Adrenal gland (tissue), 9 donors: ENCODE measurements at regions not wholly inside any gene's neighbourhood (a gene's known extent, or its start where the extent isn't known, plus 50 kb on each side); places are given as distances from the start of the nearest gene placed in this dataset.

ENCODE experiments used
- DNase-seq, 7 donors: peaks; one replicate each; pipeline ENCODE4 v3.0.0-alpha.2; 2019 to 2020
- H3K27ac ChIP-seq, 5 donors: fragments of 200-600 bp; sonication (generic) in 4 of 5; 1 replicate in 3 of 5; 2 replicates in 2 of 5; pipeline versions ENCODE4 v1.5.1 to v1.8.0; 2016 to 2020; ENCODE audit warnings: mild to moderate bottlenecking in 1 of 5
- H3K27me3 ChIP-seq: fragments of 200-600 bp; 2 replicates; pipeline ENCODE4 v1.8.0; 2021
- H3K36me3 ChIP-seq, 2 donors: fragments of 200-600 bp; replicated peaks in 1 of 2; 1 replicate in 1 of 2; 2 replicates in 1 of 2; pipeline versions ENCODE4 v1.5.1 to v1.8.0; 2018 to 2022
- H3K4me1 ChIP-seq, 2 donors: fragments of 200-600 bp; replicated peaks in 1 of 2; 1 replicate in 1 of 2; 2 replicates in 1 of 2; pipeline versions ENCODE4 v1.5.1 to v1.8.0; 2018 to 2021
- H3K4me3 ChIP-seq, 4 donors: fragments of 200-600 bp; sonication (generic) in 3 of 4; one replicate each; pipeline ENCODE4 v1.5.1; 2016 to 2018
- H3K9me3 ChIP-seq, 3 donors: fragments of 200-600 bp; sonication (generic) in 1 of 3; replicated peaks in 1 of 3; 1 replicate in 2 of 3; 2 replicates in 1 of 3; pipeline versions ENCODE4 v1.5.1 to v1.8.0; 2016 to 2021
- POLR2A ChIP-seq, 2 donors: fragments of 450-650 bp; IDR thresholded peaks; one replicate each; pipeline ENCODE4 v1.6.1; 2017; ENCODE audit warnings: antibody characterized with exemption in 2 of 2, mild to moderate bottlenecking in 2 of 2, moderate library complexity in 1 of 2
- WGBS, 4 donors: extraction: QIAGEN DNeasy Blood & Tissue Kit in 2 of 4; methylation state at CpG; one replicate each; pipeline versions ENCODE4 v1.1.5 to v1.1.7; 2013 to 2017; 5-methylcytosine and 5-hydroxymethylcytosine counted together
- intact Hi-C, 2 donors: fragments of 100-400 bp; cut with DNase I; formaldehyde crosslinking; loops; one replicate each; pipeline versions ENCODE4 v1.14.1 to v1.15.0; 2022 to 2023
- TF ChIP-seq, protein P1 (sequence below), 6 experiments: fragments of 450-650 bp in 4 of 6; fragments of 200-600 bp in 2 of 6; sonication (generic) in 1 of 6; IDR thresholded peaks; 1 replicate in 5 of 6; 2 replicates in 1 of 6; pipeline versions ENCODE4 v1.5.1 to v1.8.0; 2016 to 2021; ENCODE audit warnings: antibody characterized with exemption in 6 of 6, mild to moderate bottlenecking in 2 of 6, moderate library complexity in 1 of 6
- donor health status: healthy with polysubstance abuse.
- donor health status: Bipolar disorder and iron deficiency.
- donor health status: DM: yes; HTN: yes; CAD: no.
- donor health status: DM: no; HTN: no; CAD: no.
- donor health status: DM: no; HTN: no; CAD: no.

DNA sequence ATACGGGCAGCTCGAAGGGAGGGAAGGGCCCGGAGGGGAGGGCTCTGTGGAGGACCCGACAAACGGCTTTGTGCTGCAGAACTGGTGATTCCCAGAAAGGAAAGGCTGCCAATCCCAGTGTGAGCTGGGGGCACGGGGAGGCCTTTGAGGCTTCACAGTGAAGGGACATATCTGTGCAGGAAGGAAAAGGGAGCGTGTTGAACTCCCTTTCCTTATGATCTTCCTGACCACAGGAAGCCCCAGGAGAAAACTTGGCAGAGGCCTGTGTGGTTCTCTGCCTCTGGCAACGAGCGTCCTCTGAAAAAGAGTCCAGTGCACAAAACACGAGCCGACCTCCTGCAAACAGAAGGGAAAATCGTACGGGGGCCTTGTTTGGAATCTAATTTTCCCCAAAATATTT lies 683.5 kb upstream of the SALL3 start:
- no peak overlapping the region for H3K27ac ChIP-seq
- WGBS, 4 donors = 59 to 75% (median 70%) methylated on average over 13 of the region's 13 CpGs
- H3K4me1 ChIP-seq = no peaks in the 10 kb centered on the region
- DNase-seq = peak in 1 of 7 donors; percentile 14
- TF ChIP-seq, protein P1, sequence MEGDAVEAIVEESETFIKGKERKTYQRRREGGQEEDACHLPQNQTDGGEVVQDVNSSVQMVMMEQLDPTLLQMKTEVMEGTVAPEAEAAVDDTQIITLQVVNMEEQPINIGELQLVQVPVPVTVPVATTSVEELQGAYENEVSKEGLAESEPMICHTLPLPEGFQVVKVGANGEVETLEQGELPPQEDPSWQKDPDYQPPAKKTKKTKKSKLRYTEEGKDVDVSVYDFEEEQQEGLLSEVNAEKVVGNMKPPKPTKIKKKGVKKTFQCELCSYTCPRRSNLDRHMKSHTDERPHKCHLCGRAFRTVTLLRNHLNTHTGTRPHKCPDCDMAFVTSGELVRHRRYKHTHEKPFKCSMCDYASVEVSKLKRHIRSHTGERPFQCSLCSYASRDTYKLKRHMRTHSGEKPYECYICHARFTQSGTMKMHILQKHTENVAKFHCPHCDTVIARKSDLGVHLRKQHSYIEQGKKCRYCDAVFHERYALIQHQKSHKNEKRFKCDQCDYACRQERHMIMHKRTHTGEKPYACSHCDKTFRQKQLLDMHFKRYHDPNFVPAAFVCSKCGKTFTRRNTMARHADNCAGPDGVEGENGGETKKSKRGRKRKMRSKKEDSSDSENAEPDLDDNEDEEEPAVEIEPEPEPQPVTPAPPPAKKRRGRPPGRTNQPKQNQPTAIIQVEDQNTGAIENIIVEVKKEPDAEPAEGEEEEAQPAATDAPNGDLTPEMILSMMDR (IDR thresholded peaks at IDR 0.05) = no peak
- no peak for TF ChIP-seq POLR2A (IDR thresholded peaks at IDR 0.05)
- H3K9me3 ChIP-seq = no peaks in the 10 kb centered on the region
- H3K36me3 ChIP-seq = no peaks in the 10 kb centered on the region
- no peak overlapping the region for H3K4me3 ChIP-seq
- no peaks in the 10 kb centered on the region for H3K27me3 ChIP-seq
- intact Hi-C loops = no loop called here

DNA sequence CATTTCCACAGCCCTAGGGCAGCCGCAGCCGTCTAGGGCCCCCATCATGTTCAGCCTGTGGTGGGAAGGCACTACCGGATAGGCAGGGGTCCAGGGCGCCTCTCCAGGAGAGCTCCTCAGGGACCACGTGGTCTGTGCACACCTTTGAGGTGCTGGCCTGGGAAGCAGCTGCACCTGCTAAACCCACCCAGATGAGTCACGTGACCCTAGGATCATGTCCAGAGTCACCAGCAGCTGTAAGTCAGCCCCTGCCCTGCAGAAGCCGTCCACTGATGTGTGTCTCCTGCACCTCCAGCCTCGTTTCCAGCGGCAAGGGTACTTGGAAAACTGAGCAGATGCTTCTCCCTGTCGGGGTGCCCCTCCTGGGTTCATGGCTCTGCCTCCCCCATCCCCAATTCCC lies 682.6 kb upstream of the SALL3 start:
- Histone ChIP-seq H3K27me3 (no peaks in the 10 kb centered on the region), H3K36me3 (no peaks in the 10 kb centered on the region), H3K27ac (no peak overlapping the region), H3K4me3 (no peak overlapping the region), H3K4me1 (no peaks in the 10 kb centered on the region), H3K9me3 (no peaks in the 10 kb centered on the region)
- DNase-seq = no peak
- TF ChIP-seq POLR2A (IDR thresholded peaks at IDR 0.05) = no peak
- WGBS, 4 donors = 76 to 90% (median 81%) methylated on average over 8 to 10 of the region's 10 CpGs
- intact Hi-C loops = no loop called here

DNA sequence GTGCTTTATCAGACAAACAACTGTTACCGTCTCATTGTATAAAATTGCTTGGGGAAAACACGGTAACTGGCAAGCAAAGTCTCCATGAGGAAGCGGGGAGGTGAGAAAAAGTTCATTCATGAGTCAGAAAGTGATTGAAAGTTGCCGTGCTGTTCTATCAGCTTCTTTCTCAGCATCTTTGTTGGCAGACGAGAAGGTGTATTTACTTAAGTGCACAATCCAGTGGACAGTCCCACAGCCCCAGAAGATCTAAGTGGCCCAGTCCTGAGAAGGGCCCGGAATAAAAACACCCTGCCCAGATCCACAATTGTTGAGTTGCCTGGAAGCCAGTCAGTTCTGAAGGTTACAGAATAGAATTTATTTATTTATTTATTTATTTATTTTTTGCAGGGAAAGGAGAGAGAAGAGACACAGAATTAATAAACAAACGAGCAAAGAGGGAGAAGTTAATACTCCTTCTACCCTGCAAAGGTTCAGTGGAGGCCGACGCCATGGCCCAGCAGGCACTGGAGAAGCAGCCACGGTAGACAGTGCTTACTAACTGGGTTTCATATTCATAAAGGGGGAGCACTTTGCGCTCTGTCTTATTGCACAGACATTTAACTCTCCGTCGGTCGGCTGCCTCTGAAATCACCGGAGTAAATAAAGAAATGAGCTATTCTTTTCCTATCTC lies 676.0 kb upstream of the SALL3 start:
- WGBS, 4 donors = 62 to 76% (median 73%) methylated on average over 15 of the region's 15 CpGs

DNA sequence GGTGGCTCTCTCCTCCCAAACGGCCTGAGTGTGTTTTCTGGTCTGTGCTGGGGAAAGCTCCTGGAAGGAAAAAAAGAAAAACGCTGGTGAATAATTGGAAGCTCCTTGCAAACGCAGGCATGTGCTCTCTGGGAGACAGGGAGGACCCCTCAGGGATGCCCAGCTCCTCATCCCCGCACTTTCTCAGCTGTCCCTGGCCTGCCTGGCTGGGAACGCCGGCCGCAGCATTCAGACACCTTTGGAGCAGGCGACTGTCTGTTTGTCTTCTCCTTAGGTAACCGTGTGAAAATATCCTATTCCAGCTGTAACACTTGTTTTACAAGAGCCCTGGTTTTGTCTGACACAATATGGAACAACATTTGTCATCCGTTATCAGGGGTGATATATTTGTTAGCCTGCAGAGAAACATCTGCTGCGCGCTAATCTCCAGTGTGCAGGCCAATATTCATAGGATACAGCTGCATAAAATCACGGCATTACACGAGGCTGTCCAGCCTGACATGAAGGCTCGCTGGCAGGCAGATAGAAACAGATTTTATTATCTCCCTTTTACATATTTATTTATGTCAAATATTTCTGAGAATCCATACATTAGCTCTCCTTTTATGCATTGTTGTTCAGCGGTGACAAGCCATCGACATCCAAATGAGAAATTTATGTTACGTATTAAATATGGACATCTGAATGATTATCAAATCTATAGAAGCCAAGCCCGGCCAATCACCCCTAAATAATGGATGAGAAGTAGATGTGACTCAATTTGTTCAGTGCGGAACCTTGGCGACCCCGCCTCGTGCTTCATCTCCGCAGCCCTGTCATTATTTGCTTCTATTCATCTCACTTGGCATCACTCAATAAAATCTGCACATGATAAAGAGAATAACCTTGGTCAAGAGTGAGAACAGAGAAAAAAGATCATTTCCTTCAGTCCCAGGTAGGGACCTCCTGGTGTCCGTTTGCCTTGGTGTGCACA lies 675.1 kb upstream of the SALL3 start:
- 65 to 72% (median 68%) methylated on average over 25 of the region's 25 CpGs for WGBS, 4 donors
- intact Hi-C loops = no loop called here
- no peak for TF ChIP-seq POLR2A (IDR thresholded peaks at IDR 0.05)
- TF ChIP-seq, protein P1 (IDR thresholded peaks at IDR 0.05) = no peak

More for the DNA sequence above, 676.0 kb upstream of the SALL3 start:
- intact Hi-C loops = no loop called here
- Histone ChIP-seq H3K4me1 (no peaks in the 10 kb centered on the region), H3K4me3 (no peak overlapping the region), H3K27ac (no peak overlapping the region), H3K9me3 (no peaks in the 10 kb centered on the region), H3K36me3 (no peaks in the 10 kb centered on the region), H3K27me3 (no peaks in the 10 kb centered on the region)
- no peak for DNase-seq
- no peak for TF ChIP-seq POLR2A (IDR thresholded peaks at IDR 0.05)
- TF ChIP-seq, protein P1 (IDR thresholded peaks at IDR 0.05) = no peak

More for the DNA sequence above, 675.1 kb upstream of the SALL3 start:
- DNase-seq = no peak
- Histone ChIP-seq H3K27ac (no peak overlapping the region), H3K27me3 (no peaks in the 10 kb centered on the region), H3K4me1 (no peaks in the 10 kb centered on the region), H3K4me3 (no peak overlapping the region), H3K9me3 (no peaks in the 10 kb centered on the region), H3K36me3 (no peaks in the 10 kb centered on the region)
